ENCODE measurements at regions not wholly inside any gene's neighbourhood (a gene's known extent, or its start where the extent isn't known, plus 50 kb on each side); places are given as distances from the start of the nearest gene placed in this dataset.

- TF ChIP-seq TAF1 (IDR thresholded peaks at IDR 0.05; ENCODE audit: low read depth, low read length) (no peak), POLR2AphosphoS5 (IDR thresholded peaks at IDR 0.05; ENCODE audit: low read depth, low read length) (no peak)
Observed at GRCh38 chr18:72091369-72091768, 452.8 kb downstream of the CBLN2 start.

Data from GM12891 (cell line).